HG03159 (cell line): ENCODE measurements at regions not wholly inside any gene's neighbourhood (a gene's known extent, or its start where the extent isn't known, plus 50 kb on each side); places are given as distances from the start of the nearest gene placed in this dataset.

Source experiments
- ATAC-seq: cut with Tn5 transposase; IDR thresholded peaks from one replicate; pipeline ENCODE4 v1.9.1; 2021; ENCODE audit warnings: mild to moderate bottlenecking, moderate library complexity; ENCODE audit not compliant: unreplicated experiment

DNA sequence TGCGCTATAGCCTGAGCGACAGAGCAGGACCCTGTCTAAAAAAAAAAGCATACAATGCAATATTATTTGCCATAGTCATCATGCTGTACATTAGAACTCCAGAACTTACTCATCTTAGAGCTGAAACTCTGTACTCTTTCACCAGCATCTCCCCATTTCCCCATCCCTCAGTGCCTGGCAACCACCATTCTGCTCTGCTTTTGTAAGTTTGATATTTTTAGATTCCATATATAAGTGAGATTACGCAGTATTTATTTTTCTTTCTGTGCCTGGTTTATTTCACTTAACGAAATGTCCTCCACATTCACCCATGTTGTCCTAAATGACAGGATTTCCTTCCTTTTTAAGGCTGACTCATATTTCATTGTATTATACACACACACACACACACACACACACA, 121.8 kb downstream of the BBS10 start:
- ATAC-seq = no peak

DNA sequence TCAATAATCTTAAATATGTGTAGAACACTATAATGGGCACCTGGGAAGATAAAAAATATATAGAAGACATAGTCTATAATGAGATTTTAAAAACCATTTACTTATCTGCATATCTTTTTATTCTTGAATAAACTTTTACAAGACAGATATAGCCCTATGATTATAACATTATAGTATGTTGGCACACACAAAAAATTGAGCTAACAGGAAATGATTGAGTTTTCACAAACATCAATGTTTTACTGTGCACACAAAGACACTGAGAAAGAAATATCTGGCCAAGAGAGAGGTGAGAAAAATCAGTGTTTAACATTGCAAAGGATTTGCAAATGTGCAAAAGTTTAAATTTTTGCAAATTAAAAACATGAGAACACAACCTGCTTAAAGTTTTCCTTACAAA, 124.3 kb downstream of the BBS10 start:
- ATAC-seq = no peak

DNA sequence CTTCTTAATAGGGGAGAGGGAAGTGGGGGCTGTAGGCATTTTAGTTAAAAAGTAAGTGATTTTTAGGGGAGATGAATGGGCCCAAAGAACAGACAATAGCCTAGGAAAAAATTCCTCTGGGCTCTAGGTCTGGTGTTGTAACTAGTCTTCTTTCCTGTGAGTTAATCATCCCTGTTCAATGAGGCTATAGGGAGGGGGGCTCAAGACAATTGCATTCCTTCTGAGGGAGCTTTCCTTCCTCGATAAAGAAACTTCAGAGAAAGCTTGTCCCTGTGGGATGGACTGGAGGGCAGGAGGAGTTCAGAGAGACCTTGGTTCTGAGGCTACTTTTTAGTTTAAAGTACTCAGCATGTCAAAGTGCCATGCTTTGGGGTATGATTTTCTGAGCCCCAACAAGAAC, 127.2 kb downstream of the BBS10 start:
- no peak for ATAC-seq

DNA sequence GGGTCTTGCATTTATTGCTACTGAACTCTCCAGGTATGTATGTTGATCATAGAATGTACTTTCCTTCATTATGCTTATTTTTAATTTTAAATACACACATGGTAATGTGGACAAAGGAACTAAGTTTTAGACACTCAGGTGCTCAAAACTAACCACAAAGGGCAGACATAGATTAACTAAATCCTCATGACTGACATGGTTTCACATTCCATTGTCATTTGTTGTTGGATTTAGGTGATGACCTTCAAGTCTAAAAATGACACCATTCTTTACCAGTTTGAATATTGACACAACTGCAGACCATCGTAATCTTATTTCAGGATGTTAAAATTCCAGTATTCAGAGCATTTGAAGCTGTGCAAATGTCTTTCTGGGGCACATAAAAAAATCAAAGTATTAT, 128.4 kb downstream of the BBS10 start:
- ATAC-seq = no peak

DNA sequence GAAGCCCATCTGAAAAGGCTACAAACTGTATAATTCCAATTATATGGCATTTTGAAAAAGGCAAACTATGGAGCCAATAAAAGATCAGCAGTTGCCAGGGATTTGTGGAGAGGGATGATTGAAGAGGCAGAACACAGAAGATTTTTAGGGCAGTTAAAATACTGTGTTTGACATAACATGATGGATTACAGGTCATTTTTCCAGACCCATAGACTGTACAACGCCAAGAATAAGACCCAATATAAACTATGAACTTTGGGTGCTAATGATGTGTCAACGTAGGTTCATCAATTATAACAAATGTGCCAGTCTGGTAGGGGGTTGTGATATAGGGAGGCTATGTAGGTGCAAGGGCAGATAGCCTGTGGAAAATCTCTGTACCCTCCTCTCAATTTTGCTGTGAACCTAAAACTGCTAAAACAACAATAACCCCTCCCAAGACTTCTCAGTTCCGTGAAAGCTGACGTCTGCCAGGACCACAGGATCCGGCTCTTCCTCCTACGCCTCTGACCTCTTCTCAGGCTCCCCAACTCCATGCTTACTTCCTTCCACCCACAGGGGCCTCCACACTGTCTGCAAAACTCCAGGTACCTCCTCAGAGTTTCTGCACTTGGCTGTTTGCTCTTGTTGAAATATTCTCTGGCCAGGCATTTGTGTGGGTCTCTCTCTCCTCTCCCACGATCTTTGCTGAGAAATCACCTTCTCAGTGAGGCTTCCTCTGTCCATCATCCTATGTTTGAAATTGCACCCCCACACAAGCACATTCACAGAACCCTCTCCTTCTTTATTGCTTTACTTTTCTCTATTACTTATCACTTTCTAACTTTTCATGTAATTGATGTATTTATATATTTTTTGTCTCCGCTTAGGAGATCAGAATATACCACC, 131.4 kb downstream of the BBS10 start:
- ATAC-seq = no peak

DNA sequence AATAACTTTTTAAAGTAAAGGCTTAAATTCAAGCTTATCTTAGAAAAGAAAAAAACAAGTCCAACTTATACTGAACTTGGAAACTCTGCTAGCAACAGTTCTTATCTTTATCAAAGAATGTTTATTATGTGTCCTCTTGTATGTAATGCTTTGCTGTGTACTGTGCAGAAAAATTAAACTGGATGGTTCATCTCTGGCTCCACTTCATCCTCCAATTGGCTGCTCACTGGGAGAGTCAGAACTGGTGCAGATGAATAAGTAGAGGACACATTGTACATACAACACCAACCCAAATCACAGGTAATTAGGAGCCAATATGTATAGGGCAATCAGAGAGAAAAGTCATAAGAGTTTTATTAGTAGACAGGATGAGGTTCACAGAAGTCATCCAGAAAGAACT, 123.6 kb upstream of the NAP1L1 start:
- no peak for ATAC-seq

DNA sequence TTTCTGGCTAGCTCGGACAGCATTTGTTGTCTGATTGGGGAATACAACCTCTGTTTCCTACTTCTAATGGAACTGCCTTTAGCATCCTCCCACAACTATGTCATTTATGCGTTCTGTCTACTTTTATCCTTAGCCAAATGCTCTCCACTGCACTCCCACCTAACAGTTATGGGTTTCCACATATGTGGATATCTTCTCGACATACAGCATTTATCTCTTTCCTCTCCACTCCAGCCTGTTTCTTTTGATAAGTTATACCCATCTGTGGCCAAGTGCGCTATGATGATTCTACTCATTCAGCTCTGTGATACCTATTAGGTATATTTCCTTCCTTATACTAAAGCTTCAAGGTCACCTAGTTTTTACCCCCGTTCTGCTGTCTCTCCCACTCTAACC, 122.2 kb upstream of the NAP1L1 start:
- ATAC-seq = no peak

DNA sequence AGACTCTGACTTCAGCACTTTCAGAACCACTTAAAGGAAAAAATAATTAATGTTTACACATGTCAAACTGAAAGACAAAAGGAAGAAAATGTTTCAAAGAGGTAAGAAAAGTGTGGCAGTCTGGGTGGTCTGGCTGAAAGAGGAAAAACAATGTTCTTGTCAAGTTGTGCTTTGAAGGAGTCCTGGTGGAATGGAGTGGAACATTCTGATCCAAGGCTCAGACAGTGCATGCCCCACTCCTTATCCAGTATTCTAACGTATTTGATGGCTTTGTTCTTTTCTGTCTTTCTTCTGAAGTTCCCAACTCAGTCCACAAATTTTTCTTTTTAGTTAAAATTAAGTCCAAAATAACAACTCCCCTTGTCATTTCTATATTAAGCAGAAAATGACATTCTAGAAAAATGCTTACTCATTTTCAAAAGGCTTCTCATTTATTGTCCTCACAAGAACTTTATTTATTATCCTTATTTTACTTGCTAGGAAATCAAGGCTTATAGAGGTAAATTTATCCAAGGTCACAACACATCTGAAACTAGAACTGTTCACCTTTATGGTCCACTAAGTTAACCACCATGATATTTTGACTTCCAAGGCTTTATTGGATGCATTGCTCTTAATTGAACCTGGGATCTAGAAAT, 121.7 kb upstream of the NAP1L1 start:
- no peak for ATAC-seq

DNA sequence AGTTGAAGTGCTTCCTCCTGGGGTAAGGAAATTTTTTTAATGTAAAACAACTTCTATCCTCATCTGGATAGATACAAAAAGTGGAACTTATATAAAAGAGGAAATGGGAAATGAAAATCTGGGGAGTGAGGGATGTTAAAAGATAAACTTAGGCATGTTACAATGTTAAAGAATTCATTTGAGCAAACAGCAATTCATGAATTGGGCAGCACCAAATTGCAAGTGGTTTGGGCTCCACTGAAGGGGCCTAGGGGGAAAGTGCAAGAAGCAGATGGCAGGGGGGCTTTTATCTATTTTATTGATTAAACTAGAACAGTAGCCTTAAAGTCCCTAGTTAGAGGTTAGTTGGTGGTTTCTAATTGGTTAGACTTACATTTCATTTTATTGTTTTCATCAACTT, 118.1 kb upstream of the NAP1L1 start:
- no peak for ATAC-seq

DNA sequence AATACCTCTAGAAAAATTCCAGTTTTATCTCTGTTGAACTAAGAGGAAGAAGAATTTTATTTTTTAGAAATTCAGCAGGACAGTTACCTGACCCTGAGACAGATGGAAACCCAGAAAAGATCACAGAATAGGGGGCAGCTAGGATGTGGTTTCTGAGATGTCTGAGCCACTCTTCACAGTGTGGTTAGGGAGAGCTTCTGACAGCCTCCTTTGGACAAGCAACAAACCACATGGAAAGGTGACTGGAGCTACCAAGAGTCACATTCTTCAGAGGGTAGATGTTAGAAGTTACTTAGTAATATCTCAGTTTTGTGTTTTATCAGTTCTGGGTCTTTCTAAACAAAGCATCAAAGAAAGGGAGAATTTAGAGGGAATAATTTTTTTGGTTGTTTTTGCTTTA, 117.3 kb upstream of the NAP1L1 start:
- ATAC-seq = no peak

DNA sequence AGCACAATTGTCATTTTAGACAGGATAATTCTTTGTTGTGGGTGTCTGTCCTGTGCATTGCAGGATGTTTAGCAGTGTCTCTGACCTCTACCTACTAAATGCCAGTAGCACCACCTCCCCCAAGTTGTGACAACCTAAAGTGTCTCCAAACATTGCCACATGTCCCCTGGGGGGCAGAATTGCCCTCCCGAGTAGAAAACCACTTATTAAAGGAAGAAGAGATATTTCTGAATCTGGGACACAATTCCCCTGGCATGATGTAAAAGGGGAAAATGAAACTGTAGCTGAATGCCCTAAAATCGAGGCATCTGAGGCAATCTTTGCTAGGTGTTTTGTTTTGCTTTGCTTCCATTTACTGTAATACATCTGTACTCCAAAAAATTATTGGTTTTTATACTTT, 116.8 kb upstream of the NAP1L1 start:
- no peak for ATAC-seq

DNA sequence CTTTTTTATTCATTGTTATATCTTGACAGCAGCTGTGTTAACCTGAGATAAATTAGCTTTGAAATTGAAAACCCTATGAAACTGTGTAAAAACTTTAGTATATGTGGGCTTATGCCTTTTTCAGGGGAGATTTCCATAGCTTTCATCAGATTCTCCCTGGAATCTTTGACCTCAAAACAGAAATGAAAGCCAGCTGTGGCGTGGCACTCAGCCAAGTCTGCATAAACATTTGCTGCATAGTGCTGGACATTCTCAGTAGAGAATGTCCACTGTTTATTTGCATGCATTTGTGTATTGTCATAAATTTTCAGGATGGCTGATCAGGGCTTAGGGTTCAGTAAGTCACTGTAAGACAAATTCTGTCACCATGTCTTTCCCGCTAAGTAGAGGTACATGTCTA, 115.3 kb upstream of the NAP1L1 start:
- no peak for ATAC-seq

DNA sequence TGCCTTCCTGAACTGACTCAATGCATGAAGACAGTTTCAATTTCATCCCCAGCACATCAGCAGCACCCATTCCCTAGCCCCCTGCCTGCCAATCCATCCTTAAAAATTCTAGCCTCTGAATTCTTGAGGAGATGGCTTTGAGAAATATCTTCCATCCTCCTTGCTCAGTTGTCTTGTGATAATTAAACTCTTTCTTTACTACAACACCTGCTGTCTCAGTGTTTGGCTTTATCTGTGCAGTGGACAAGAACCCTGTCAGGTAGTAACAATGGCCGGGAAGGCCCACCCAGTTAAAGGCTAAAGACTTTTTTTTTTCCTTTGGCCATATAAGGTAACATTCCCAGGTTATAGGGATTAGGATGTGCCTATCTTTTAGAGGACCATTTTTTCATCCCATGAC, 114.4 kb upstream of the NAP1L1 start:
- no peak for ATAC-seq

DNA sequence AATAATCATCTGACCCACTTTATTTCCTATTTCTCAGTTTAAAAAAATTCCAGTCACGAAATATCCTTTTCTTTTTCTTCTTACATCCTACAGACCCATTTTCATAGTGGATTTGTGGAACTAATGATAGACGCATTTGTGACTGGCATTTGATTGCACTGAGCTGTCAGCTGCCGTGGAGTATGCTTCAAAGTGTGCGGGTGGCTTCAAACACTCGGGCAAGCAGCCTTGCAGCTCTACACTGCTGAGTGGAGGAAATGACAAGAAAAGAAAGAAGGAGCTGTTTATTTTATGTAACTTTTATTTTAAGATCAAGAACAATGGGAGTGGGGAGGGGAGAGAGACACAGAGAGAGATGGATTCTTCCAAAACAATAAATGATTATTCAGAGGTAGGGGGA, 112.8 kb upstream of the NAP1L1 start:
- ATAC-seq = no peak

DNA sequence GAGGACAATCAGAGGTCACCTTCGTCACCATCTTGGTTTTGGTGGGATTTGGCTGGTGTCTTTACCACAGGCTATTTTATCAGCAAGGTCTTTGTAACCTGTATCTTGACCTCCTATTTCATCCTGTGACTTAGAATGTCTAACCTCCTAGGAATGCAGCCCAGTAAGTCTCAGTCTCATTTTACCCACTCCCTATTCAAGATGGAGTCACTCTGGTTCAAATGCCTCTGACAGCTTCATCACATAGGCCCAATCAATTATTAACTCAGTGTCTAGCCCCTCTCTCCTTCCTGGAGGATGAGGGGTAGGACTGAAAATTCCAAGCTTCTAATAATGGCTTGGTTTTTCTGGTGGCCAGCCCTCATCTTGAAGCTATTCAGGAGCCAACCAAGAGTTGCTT, 111.4 kb upstream of the NAP1L1 start:
- ATAC-seq = no peak

DNA sequence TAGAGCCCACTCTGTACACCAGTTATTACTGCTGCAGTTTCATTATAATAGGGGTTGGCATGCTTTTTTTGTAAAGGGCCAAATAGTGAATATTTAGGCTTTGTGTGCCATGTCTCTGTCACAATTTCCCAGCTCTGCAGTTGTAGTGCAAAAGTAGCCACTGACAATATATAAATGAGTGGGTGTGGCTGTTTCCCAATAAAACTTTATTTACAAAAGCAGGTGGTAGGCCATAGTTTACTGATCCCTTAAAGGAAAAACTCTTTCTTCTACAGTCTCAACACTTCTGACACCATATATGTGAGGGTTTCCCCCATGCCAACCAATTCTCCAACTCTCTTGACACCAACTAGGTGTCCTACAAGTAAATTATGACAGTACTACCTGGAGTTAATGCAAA, 110.2 kb upstream of the NAP1L1 start:
- no peak for ATAC-seq

DNA sequence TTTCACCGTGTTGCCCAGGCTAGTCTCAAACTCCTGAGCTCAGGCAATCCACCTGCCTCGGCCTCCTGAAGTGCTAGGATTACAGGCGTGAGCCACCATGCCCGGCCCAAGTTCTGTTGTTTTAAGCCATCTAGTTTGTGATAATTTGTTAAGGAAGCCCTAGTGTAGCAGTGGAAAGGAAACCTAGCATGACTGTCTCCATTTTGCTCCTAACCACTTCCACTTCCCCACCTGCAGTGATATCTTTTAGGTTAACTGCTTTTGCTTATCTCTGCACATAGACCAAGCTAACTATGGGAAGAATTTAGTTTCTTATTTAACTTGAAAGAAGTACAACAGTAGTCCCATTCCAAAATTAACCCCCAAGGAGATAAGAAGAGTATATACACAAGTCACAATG, 109.5 kb upstream of the NAP1L1 start:
- ATAC-seq = no peak

DNA sequence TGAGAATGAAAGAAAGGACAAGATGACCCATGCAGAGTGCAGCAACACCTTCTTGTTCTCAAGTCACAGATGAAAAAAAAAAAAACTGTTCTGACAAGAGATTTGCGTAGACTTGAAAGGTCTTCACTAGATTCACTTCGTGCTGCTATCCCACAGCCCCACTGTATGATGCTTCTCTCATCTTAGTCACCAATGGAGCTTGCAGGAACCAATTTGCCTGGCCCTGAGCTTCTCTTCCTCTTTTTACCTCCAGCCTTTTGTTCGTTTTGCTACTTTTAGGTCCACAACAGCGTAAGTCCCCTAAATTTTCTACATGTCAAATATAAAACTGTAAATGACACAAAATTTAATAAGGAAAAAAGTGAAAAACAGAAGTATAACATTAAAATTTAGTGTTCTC, 107.9 kb upstream of the NAP1L1 start:
- no peak for ATAC-seq

DNA sequence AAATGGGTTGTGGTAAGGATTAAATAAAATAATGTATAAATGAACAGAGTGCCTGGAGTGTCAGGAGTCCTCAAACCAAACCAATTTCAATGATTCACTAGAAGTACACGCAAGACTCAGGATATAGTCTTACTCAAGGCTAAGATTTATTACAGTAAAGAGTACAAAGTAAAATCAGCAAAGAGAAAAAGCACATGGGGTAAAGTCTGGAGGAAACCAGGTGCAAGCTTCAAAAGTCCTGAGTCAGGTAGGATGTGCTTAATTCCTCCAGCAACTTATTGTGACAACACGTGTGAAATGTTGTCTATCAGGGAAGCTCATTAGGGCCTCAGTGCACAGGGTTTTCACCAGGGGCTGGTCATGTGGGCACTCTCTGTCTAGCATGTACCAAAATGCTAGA, 105.8 kb upstream of the NAP1L1 start:
- no peak for ATAC-seq

DNA sequence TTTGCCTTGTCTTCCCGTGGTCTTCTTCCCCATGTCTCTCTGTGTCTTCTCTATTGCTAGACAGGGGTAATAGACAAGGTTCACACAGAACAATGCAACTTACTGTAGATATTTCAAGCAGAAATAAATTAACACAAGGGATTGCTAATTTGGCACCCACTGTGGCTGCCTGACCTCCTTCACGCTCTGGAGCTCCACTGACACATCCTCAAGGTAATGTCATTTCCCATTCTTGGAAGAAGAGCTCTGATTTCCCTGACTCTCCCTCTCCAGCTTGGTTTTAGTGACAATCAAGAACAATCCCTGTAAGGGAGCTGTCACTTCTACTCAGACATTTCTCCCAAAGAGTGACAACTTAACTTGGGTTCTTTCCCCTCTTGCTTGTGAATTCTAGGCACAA, 105.4 kb upstream of the NAP1L1 start:
- ATAC-seq = no peak

DNA sequence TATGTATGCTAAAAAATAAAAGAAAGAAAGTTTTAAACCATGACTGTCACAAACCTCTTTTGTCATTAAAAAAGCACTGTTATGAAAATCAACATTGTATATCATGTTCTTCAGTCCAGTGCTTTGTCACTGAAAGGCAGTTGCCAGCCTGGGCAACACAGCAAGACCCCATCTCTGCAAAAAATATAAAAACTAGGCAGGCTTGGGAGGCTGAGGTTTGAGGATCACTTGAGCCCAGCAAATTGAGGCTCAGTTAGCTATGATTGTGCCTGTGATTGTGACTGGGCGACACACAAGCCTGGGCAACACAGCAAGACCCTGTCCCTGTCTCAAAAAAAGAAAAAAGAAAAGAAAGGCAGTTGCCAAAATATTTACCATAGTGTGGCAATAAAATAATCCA, 102.7 kb upstream of the NAP1L1 start:
- ATAC-seq = no peak

DNA sequence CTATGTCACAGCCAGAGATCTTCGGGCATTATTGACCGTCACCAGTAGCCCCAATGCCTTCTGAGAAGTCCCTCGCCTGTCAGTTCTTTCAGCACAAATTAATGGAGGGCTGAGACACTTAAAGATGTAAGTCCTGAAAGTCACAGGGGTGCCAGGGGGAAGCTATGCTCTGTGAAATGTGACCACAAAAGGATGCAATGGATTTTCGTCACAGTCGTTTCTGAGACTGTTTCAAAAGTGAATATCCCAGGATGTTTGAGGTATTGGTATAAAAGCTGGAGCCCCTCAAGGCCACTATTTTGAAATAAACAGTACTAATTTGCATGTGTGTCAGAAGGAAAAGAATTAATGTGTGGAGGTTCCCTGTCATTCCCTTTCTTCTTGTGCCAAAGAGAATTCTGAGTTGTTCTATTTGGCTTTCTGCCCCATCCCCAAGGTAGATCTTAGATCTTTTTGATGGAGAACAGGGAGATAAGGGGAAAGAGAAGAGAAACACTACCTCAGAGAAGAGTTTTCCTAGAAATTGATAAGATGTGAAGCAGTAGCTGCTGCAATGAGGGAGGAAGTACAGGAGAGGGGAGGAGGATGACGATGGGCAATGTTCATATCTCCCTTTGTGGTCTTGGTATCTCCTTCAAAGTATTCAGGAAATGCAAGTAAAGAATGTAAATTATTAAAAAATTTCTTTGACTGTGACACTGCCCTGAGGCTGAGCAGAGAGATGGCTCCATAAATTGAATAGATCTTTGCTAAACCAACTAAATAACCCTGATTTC, 101.8 kb upstream of the NAP1L1 start:
- no peak for ATAC-seq
